Sigmoid colon (tissue), 4 donors: ENCODE measurements at regions not wholly inside any gene's neighbourhood (a gene's known extent, or its start where the extent isn't known, plus 50 kb on each side); places are given as distances from the start of the nearest gene placed in this dataset.

Source experiments
- CTCF ChIP-seq, 4 experiments: fragments of 450-650 bp in 3 of 4; fragments of 200-600 bp in 1 of 4; IDR thresholded peaks; one replicate each; pipeline ENCODE4 v1.5.1; 2016 to 2019; ENCODE audit warnings: antibody characterized with exemption in 4 of 4, mild to moderate bottlenecking in 3 of 4, moderate library complexity in 2 of 4
- POLR2AphosphoS5 ChIP-seq, 4 donors: sonication (generic); formaldehyde crosslinking; IDR thresholded peaks; one replicate each; pipeline ENCODE4 v1.6.1; 2017; ENCODE audit warnings: antibody characterized with exemption in 4 of 4

GRCh38 chr6:92688342-92688741 lies 731.0 kb downstream of the EPHA7 start:
- TF ChIP-seq CTCF (IDR thresholded peaks at IDR 0.05): no peak
- TF ChIP-seq POLR2AphosphoS5 (IDR thresholded peaks at IDR 0.05): peak in 1 of 4 donors; percentile 8
